DOHH2 (cell line): ENCODE measurements at regions not wholly inside any gene's neighbourhood (a gene's known extent, or its start where the extent isn't known, plus 50 kb on each side); places are given as distances from the start of the nearest gene placed in this dataset.

ENCODE experiments used
- EZH2phosphoT487 ChIP-seq: fragments of 200-600 bp; sonication (generic); IDR thresholded peaks from 2 replicates; pipeline ENCODE4 v1.6.1; 2017; ENCODE audit warnings: borderline replicate concordance, mild to moderate bottlenecking, antibody characterized with exemption, low read length, moderate library complexity, mixed read lengths
- TF ChIP-seq, protein P1 (sequence below): fragments of 200-600 bp; sonication (generic); IDR thresholded peaks from one replicate; pipeline ENCODE4 v1.5.1; 2014; ENCODE audit warnings: antibody characterized with exemption, mild to moderate bottlenecking, low read depth, low read length; ENCODE audit not compliant: poor library complexity, severe bottlenecking

DNA sequence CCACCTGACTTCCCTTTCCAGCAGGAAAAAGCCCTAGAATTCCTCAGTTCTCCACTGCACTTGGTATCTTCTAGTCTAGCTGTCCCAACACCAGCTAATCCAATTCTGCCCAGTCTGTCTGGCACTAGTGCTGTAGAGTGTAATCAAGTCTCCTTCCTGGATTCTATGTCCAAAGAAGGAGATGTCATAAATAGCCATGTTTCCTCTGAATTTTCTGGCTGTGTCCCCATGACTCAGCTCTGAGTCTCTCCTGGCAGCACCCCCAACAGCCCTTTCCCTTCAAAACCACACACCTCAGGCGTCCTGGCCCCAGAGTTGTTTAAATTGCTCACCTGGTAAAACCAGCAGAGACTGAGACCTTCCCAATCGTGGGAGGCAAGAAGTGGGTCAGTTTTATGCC, 197.2 kb downstream of the GRXCR1 start:
- TF ChIP-seq, protein P1, sequence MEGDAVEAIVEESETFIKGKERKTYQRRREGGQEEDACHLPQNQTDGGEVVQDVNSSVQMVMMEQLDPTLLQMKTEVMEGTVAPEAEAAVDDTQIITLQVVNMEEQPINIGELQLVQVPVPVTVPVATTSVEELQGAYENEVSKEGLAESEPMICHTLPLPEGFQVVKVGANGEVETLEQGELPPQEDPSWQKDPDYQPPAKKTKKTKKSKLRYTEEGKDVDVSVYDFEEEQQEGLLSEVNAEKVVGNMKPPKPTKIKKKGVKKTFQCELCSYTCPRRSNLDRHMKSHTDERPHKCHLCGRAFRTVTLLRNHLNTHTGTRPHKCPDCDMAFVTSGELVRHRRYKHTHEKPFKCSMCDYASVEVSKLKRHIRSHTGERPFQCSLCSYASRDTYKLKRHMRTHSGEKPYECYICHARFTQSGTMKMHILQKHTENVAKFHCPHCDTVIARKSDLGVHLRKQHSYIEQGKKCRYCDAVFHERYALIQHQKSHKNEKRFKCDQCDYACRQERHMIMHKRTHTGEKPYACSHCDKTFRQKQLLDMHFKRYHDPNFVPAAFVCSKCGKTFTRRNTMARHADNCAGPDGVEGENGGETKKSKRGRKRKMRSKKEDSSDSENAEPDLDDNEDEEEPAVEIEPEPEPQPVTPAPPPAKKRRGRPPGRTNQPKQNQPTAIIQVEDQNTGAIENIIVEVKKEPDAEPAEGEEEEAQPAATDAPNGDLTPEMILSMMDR: no peak
- no peak for TF ChIP-seq EZH2phosphoT487
